ENCODE measurements at regions not wholly inside any gene's neighbourhood (a gene's known extent, or its start where the extent isn't known, plus 50 kb on each side); places are given as distances from the start of the nearest gene placed in this dataset.

GRCh38 chr13:73918691-73919090 is 215.5 kb downstream of the KLF12 start:
- TF ChIP-seq FOS (IDR thresholded peaks at IDR 0.05; ENCODE audit: low read depth, low read length) (no peak), NFE2L2 (IDR thresholded peaks at IDR 0.05; ENCODE audit: low read depth, low read length) (no peak), RAD21 (IDR thresholded peaks at IDR 0.05; ENCODE audit: low read length) (no peak), POLR2A (IDR thresholded peaks at IDR 0.05; ENCODE audit: low read depth, low read length) (no peak), RFX5 (IDR thresholded peaks at IDR 0.05; ENCODE audit: low read depth, low read length) (no peak), CHD1 (IDR thresholded peaks at IDR 0.05; ENCODE audit: low read depth, low read length) (no peak), BHLHE40 (IDR thresholded peaks at IDR 0.05; ENCODE audit: low read depth, low read length) (no peak), USF2 (IDR thresholded peaks at IDR 0.05; ENCODE audit: low read depth, low read length) (no peak)
- TF ChIP-seq, protein P1, sequence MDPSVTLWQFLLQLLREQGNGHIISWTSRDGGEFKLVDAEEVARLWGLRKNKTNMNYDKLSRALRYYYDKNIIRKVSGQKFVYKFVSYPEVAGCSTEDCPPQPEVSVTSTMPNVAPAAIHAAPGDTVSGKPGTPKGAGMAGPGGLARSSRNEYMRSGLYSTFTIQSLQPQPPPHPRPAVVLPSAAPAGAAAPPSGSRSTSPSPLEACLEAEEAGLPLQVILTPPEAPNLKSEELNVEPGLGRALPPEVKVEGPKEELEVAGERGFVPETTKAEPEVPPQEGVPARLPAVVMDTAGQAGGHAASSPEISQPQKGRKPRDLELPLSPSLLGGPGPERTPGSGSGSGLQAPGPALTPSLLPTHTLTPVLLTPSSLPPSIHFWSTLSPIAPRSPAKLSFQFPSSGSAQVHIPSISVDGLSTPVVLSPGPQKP (IDR thresholded peaks at IDR 0.05; ENCODE audit: borderline replicate concordance, low read depth, low read length) = no peak
- H2AK5ac ChIP-seq (ENCODE audit: low read depth, low read length) = no peak overlapping the region
- no peak overlapping the region for H2BK20ac ChIP-seq (ENCODE audit: low read depth, low read length)
- H3K79me1 ChIP-seq (ENCODE audit: low read depth in 1 of 2, low read length in 2 of 2) = peaks cover 21 to 53% of the 10 kb centered on the region in 2 experiments; a peak in 3 of 4 replicates
- no peak overlapping the region for H3K14ac ChIP-seq (replicated peaks; ENCODE audit: low read depth, low read length)
- ChIA-PET CTCF (no interaction called here), POLR2A (ENCODE audit: unreplicated experiment) (interaction anchor here (0.5 kb wide), 1 partner anchor 14 kb away, joined by 3 read pairs; no protein-coding TSS in a partner anchor)
- H3K56ac ChIP-seq (ENCODE audit: extremely low read depth, insufficient read depth, low read length) = no peak overlapping the region
- H2BK120ac ChIP-seq (ENCODE audit: low read depth, low read length) = no peak overlapping the region
- dilution Hi-C loops (cut with HindIII; ENCODE audit: low sequenced_read_pairs, unreplicated experiment) (no loop called here), intact Hi-C loops (cut with micrococcal nuclease) (no loop called here), in situ Hi-C loops (cut with MboI; ENCODE audit: low sequenced_read_pairs) (no loop called here)
- H4K5ac ChIP-seq (ENCODE audit: low read depth, low read length) = no peak overlapping the region
- H3K18ac ChIP-seq (ENCODE audit: low read depth, low read length) = no peak overlapping the region
- H3K27ac ChIP-seq (ENCODE audit: insufficient read depth, low read length) = no peak overlapping the region
- no peak overlapping the region for H3K4me2 ChIP-seq (ENCODE audit: low read depth, low read length)
- no peak overlapping the region for H3K4ac ChIP-seq (ENCODE audit: low read depth, low read length)
- no peaks in the 10 kb centered on the region for H4K20me1 ChIP-seq (ENCODE audit: insufficient read depth, low read length)
- H3K9me1 ChIP-seq (ENCODE audit: insufficient read depth, low read length) = peaks cover 7% of the 10 kb centered on the region; the same call in 1 of the 2 replicates
- no peaks in the 10 kb centered on the region for H3K36me3 ChIP-seq (ENCODE audit: control insufficient read depth, insufficient read depth, low read length)
- no TSS peak for BruUV-seq (replicated peaks)
- H3K9ac ChIP-seq (ENCODE audit: low read depth, low read length) = no peak overlapping the region
- WGBS, 2 experiments (ENCODE audit: extremely low coverage in 2 of 2, insufficient read length in 1 of 2) = 85% methylated on average over 2 of the region's 3 CpGs; no CpG with 5 or more reads in 1 of the 2 experiments
- H4K91ac ChIP-seq (ENCODE audit: insufficient read depth, low read depth, low read length) = no peak overlapping the region
- no peak overlapping the region for H3K4me3 ChIP-seq (ENCODE audit: insufficient read depth, low read depth, low read length)
- H3K23ac ChIP-seq (ENCODE audit: low read depth, low read length) = no peak overlapping the region
- H2AFZ ChIP-seq (replicated peaks; ENCODE audit: low read length, poor library complexity) = no peak overlapping the region
- no peaks in the 10 kb centered on the region for H3K9me3 ChIP-seq (ENCODE audit: control insufficient read depth, insufficient read depth, low read length)
- peaks cover 10% of the 10 kb centered on the region for H3K4me1 ChIP-seq (ENCODE audit: control insufficient read depth, insufficient read depth, low read length)
- no peaks in the 10 kb centered on the region for H3K27me3 ChIP-seq (ENCODE audit: control insufficient read depth, insufficient read depth, low read length)
- H2BK15ac ChIP-seq (ENCODE audit: low read depth, low read length) = no peak overlapping the region
- ATAC-seq (ENCODE audit: low read depth) (no peak), DNase-seq (no peak)
- no peak overlapping the region for H4K8ac ChIP-seq (ENCODE audit: low read depth in 2 of 2, low read length in 2 of 2)
- H2AK9ac ChIP-seq (replicated peaks; ENCODE audit: low read depth, low read length, poor library complexity) = no peak overlapping the region
- H2BK5ac ChIP-seq (ENCODE audit: low read depth, low read length, poor library complexity, severe bottlenecking) = no peak overlapping the region
